ENCODE measurements at regions not wholly inside any gene's neighbourhood (a gene's known extent, or its start where the extent isn't known, plus 50 kb on each side); places are given as distances from the start of the nearest gene placed in this dataset.

- H3K9me3 ChIP-seq (ENCODE audit: control insufficient read depth in 2 of 2, low read length in 2 of 2): peaks cover 2 to 5% of the 10 kb centered on the region in 2 donors
- no peak overlapping the region for H3K9ac ChIP-seq (ENCODE audit: low read length in 2 of 2)
- no peak overlapping the region for H3K27ac ChIP-seq (ENCODE audit: low read length)
- no peaks in the 10 kb centered on the region for H3K27me3 ChIP-seq (ENCODE audit: control insufficient read depth in 1 of 2, insufficient read depth in 2 of 2, low read length in 2 of 2)
- H3K4me1 ChIP-seq (ENCODE audit: control insufficient read depth, insufficient read depth, low read length): no peaks in the 10 kb centered on the region
- H3K4me3 ChIP-seq (ENCODE audit: low read length in 2 of 2): no peak overlapping the region
- no peaks in the 10 kb centered on the region for H3K36me3 ChIP-seq (ENCODE audit: control insufficient read depth in 2 of 2, insufficient read depth in 2 of 2, low read length in 2 of 2)
These were observed 1882.4 kb downstream of the SUCLG1 start for GRCh38 chr2:82576656-82577055.

- Histone ChIP-seq H3K9me3 (ENCODE audit: control insufficient read depth in 2 of 2, low read length in 2 of 2) (no peaks in the 10 kb centered on the region), H3K27ac (ENCODE audit: low read length) (no peak overlapping the region), H3K9ac (ENCODE audit: low read length in 2 of 2) (no peak overlapping the region), H3K36me3 (ENCODE audit: control insufficient read depth in 2 of 2, insufficient read depth in 2 of 2, low read length in 2 of 2) (no peaks in the 10 kb centered on the region), H3K27me3 (ENCODE audit: control insufficient read depth in 1 of 2, insufficient read depth in 2 of 2, low read length in 2 of 2) (no peaks in the 10 kb centered on the region), H3K4me1 (ENCODE audit: control insufficient read depth, insufficient read depth, low read length) (no peaks in the 10 kb centered on the region), H3K4me3 (ENCODE audit: low read length in 2 of 2) (no peak overlapping the region)
These were observed 1919.8 kb downstream of the SUCLG1 start for GRCh38 chr2:82539280-82539621.

DNA sequence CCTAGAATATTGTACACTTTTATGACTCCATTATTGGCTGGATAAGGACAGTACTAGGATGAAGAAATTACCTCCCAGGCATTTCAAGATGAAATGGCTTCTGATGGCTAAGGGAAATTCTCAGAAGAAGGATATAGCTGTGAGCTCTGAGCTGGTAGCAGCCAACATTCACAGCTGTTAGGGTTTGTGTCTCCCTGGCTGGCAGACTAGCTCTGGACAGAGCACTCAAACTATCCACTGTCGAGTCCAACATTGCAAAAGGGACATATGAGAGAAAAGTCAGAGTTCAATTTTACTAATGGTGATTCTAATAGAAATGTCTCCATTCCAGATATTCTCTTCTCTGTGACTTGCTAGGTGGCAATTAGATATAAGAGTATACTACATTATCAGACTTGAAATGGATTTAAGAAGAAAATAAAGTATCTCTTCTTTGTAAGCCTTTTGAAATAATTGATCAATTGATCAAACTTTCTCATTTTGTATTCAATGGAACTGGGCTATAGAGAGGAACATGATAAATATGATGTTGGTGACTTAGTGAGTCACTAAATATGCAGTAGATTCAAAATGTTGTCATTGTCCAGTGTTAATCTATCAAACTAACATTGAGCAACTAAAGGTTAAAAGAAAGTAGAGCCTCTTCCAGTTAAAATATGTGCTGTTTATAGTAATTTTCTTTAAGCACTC lies 1920.3 kb downstream of the SUCLG1 start:
- Histone ChIP-seq H3K27ac (ENCODE audit: low read length) (no peak overlapping the region), H3K36me3 (ENCODE audit: control insufficient read depth in 2 of 2, insufficient read depth in 2 of 2, low read length in 2 of 2) (no peaks in the 10 kb centered on the region), H3K9ac (ENCODE audit: low read length in 2 of 2) (no peak overlapping the region), H3K27me3 (ENCODE audit: control insufficient read depth in 1 of 2, insufficient read depth in 2 of 2, low read length in 2 of 2) (no peaks in the 10 kb centered on the region), H3K4me3 (ENCODE audit: low read length in 2 of 2) (no peak overlapping the region), H3K4me1 (ENCODE audit: control insufficient read depth, insufficient read depth, low read length) (no peaks in the 10 kb centered on the region), H3K9me3 (ENCODE audit: control insufficient read depth in 2 of 2, low read length in 2 of 2) (no peaks in the 10 kb centered on the region)

- peaks cover 0 to 5% of the 10 kb centered on the region in 2 donors for H3K9me3 ChIP-seq (ENCODE audit: control insufficient read depth in 2 of 2, low read length in 2 of 2)
- no peaks in the 10 kb centered on the region for H3K27me3 ChIP-seq (ENCODE audit: control insufficient read depth in 1 of 2, insufficient read depth in 2 of 2, low read length in 2 of 2)
- H3K27ac ChIP-seq (ENCODE audit: low read length): no peak overlapping the region
- H3K9ac ChIP-seq (ENCODE audit: low read length in 2 of 2): no peak overlapping the region
- H3K4me1 ChIP-seq (ENCODE audit: control insufficient read depth, insufficient read depth, low read length): no peaks in the 10 kb centered on the region
- no peak overlapping the region for H3K4me3 ChIP-seq (ENCODE audit: low read length in 2 of 2)
- H3K36me3 ChIP-seq (ENCODE audit: control insufficient read depth in 2 of 2, insufficient read depth in 2 of 2, low read length in 2 of 2): no peaks in the 10 kb centered on the region
These were observed 1930.8 kb downstream of the SUCLG1 start for GRCh38 chr2:82528288-82528687.

- Histone ChIP-seq H3K27me3 (ENCODE audit: control insufficient read depth in 1 of 2, insufficient read depth in 2 of 2, low read length in 2 of 2) (no peaks in the 10 kb centered on the region), H3K36me3 (ENCODE audit: control insufficient read depth in 2 of 2, insufficient read depth in 2 of 2, low read length in 2 of 2) (no peaks in the 10 kb centered on the region), H3K9ac (ENCODE audit: low read length in 2 of 2) (no peak overlapping the region), H3K9me3 (ENCODE audit: control insufficient read depth in 2 of 2, low read length in 2 of 2) (peaks cover 0 to 5% of the 10 kb centered on the region in 2 donors), H3K4me3 (ENCODE audit: low read length in 2 of 2) (no peak overlapping the region), H3K4me1 (ENCODE audit: control insufficient read depth, insufficient read depth, low read length) (no peaks in the 10 kb centered on the region), H3K27ac (ENCODE audit: low read length) (no peak overlapping the region)
These were observed 1932.0 kb downstream of the SUCLG1 start for GRCh38 chr2:82527124-82527523.

GRCh38 chr2:82526277-82526676 lies 1932.8 kb downstream of the SUCLG1 start:
- Histone ChIP-seq H3K4me3 (ENCODE audit: low read length in 2 of 2) (no peak overlapping the region), H3K9ac (ENCODE audit: low read length in 2 of 2) (no peak overlapping the region), H3K4me1 (ENCODE audit: control insufficient read depth, insufficient read depth, low read length) (no peaks in the 10 kb centered on the region), H3K9me3 (ENCODE audit: control insufficient read depth in 2 of 2, low read length in 2 of 2) (peaks cover 0 to 5% of the 10 kb centered on the region in 2 donors), H3K27ac (ENCODE audit: low read length) (no peak overlapping the region), H3K27me3 (ENCODE audit: control insufficient read depth in 1 of 2, insufficient read depth in 2 of 2, low read length in 2 of 2) (no peaks in the 10 kb centered on the region), H3K36me3 (ENCODE audit: control insufficient read depth in 2 of 2, insufficient read depth in 2 of 2, low read length in 2 of 2) (no peaks in the 10 kb centered on the region)

- Histone ChIP-seq H3K4me3 (ENCODE audit: low read length in 2 of 2) (no peak overlapping the region), H3K4me1 (ENCODE audit: control insufficient read depth, insufficient read depth, low read length) (no peaks in the 10 kb centered on the region), H3K9me3 (ENCODE audit: control insufficient read depth in 2 of 2, low read length in 2 of 2) (peaks cover 0 to 5% of the 10 kb centered on the region in 2 donors), H3K9ac (ENCODE audit: low read length in 2 of 2) (no peak overlapping the region), H3K27me3 (ENCODE audit: control insufficient read depth in 1 of 2, insufficient read depth in 2 of 2, low read length in 2 of 2) (no peaks in the 10 kb centered on the region), H3K36me3 (ENCODE audit: control insufficient read depth in 2 of 2, insufficient read depth in 2 of 2, low read length in 2 of 2) (no peaks in the 10 kb centered on the region), H3K27ac (ENCODE audit: low read length) (no peak overlapping the region)
These were observed 1933.3 kb downstream of the SUCLG1 start for GRCh38 chr2:82525744-82526143.

DNA sequence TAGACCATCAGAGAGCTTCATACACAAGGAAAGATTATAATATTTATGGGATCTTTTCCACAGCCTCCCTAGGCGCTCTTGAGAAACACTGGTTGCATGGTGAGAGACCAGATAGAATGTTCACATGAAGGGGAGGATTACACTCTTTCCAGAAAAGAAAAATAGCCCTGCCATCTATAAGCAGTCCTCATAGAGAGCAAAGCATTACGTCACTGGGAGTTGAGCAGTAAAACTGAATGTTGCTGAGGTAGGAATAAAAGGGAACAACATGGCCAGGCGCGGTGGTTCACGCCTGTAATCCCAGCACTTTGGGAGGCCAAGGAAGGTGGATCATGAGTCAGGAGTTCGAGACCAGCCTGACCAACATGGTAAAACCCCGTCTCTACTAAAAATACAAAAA lies 1934.3 kb downstream of the SUCLG1 start:
- Histone ChIP-seq H3K36me3 (ENCODE audit: control insufficient read depth in 2 of 2, insufficient read depth in 2 of 2, low read length in 2 of 2) (no peaks in the 10 kb centered on the region), H3K9me3 (ENCODE audit: control insufficient read depth in 2 of 2, low read length in 2 of 2) (peaks cover 0 to 5% of the 10 kb centered on the region in 2 donors), H3K27me3 (ENCODE audit: control insufficient read depth in 1 of 2, insufficient read depth in 2 of 2, low read length in 2 of 2) (no peaks in the 10 kb centered on the region), H3K4me3 (ENCODE audit: low read length in 2 of 2) (no peak overlapping the region), H3K27ac (ENCODE audit: low read length) (no peak overlapping the region), H3K9ac (ENCODE audit: low read length in 2 of 2) (no peak overlapping the region), H3K4me1 (ENCODE audit: control insufficient read depth, insufficient read depth, low read length) (no peaks in the 10 kb centered on the region)

DNA sequence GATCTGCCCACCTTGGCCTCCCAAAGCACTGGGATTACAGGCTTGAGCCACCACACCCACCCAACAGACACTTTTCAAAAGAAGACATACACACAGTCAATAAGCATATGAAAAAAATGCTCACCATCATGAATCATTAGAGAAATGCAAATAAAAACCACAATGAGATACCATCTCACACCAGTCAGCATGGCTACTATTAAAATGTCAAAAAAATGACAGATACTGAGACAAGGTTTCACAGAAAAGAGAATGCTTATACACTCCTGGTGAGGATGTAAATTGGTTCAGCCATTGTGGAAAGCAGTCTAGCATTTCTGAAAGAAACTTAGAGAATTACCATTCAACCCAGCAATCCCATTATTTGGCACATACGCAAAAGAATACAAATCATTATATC lies 1947.2 kb downstream of the SUCLG1 start:
- Histone ChIP-seq H3K4me3 (ENCODE audit: low read length in 2 of 2) (no peak overlapping the region), H3K27me3 (ENCODE audit: control insufficient read depth in 1 of 2, insufficient read depth in 2 of 2, low read length in 2 of 2) (no peaks in the 10 kb centered on the region), H3K27ac (ENCODE audit: low read length) (no peak overlapping the region), H3K9me3 (ENCODE audit: control insufficient read depth in 2 of 2, low read length in 2 of 2) (no peaks in the 10 kb centered on the region), H3K36me3 (ENCODE audit: control insufficient read depth in 2 of 2, insufficient read depth in 2 of 2, low read length in 2 of 2) (no peaks in the 10 kb centered on the region), H3K4me1 (ENCODE audit: control insufficient read depth, insufficient read depth, low read length) (no peaks in the 10 kb centered on the region), H3K9ac (ENCODE audit: low read length in 2 of 2) (no peak overlapping the region)

GRCh38 chr2:82508702-82509101 lies 1950.4 kb downstream of the SUCLG1 start:
- Histone ChIP-seq H3K4me3 (ENCODE audit: low read length in 2 of 2) (no peak overlapping the region), H3K9me3 (ENCODE audit: control insufficient read depth in 2 of 2, low read length in 2 of 2) (no peaks in the 10 kb centered on the region), H3K36me3 (ENCODE audit: control insufficient read depth in 2 of 2, insufficient read depth in 2 of 2, low read length in 2 of 2) (no peaks in the 10 kb centered on the region), H3K9ac (ENCODE audit: low read length in 2 of 2) (no peak overlapping the region), H3K27me3 (ENCODE audit: control insufficient read depth in 1 of 2, insufficient read depth in 2 of 2, low read length in 2 of 2) (no peaks in the 10 kb centered on the region), H3K4me1 (ENCODE audit: control insufficient read depth, insufficient read depth, low read length) (no peaks in the 10 kb centered on the region), H3K27ac (ENCODE audit: low read length) (no peak overlapping the region)

GRCh38 chr2:82507657-82508056 lies 1951.4 kb downstream of the SUCLG1 start:
- H3K4me1 ChIP-seq (ENCODE audit: control insufficient read depth, insufficient read depth, low read length): no peaks in the 10 kb centered on the region
- H3K4me3 ChIP-seq (ENCODE audit: low read length in 2 of 2): no peak overlapping the region
- H3K36me3 ChIP-seq (ENCODE audit: control insufficient read depth in 2 of 2, insufficient read depth in 2 of 2, low read length in 2 of 2): no peaks in the 10 kb centered on the region
- H3K9me3 ChIP-seq (ENCODE audit: control insufficient read depth in 2 of 2, low read length in 2 of 2): no peaks in the 10 kb centered on the region
- no peak overlapping the region for H3K27ac ChIP-seq (ENCODE audit: low read length)
- no peak overlapping the region for H3K9ac ChIP-seq (ENCODE audit: low read length in 2 of 2)
- no peaks in the 10 kb centered on the region for H3K27me3 ChIP-seq (ENCODE audit: control insufficient read depth in 1 of 2, insufficient read depth in 2 of 2, low read length in 2 of 2)

Measured in stomach smooth muscle (tissue), 2 donors.